Stimulated activated naive CD8-positive, alpha-beta T cell treated with anti-CD3 and anti-CD28 coated beads, Interleukin-15, amount 100 ng/mL, for 72 hours (primary cell): ENCODE measurements at regions not wholly inside any gene's neighbourhood (a gene's known extent, or its start where the extent isn't known, plus 50 kb on each side); places are given as distances from the start of the nearest gene placed in this dataset.
"Not testable (repeated sequence)": the region's sequence is repeated elsewhere in the genome, so short reads cannot be mapped to it uniquely, and the experiment has no call there.

ENCODE experiments used
- ATAC-seq: fragments of 150-1000 bp; cut with Tn5 transposase; 2 replicates; pipeline ENCODE4 v1.10.0; 2021; ENCODE audit warnings: mild to moderate bottlenecking, moderate library complexity
- DNase-seq, 2 donors: peaks; one replicate each; pipeline ENCODE4 v3.0.0; 2021 to 2022
- H3K27ac Mint-ChIP-seq, 2 donors: one replicate each; pipeline ENCODE4 v1.8.0; 2022; ENCODE audit warnings: mild to moderate bottlenecking in 2 of 2, mixed read lengths in 2 of 2, moderate library complexity in 2 of 2
- H3K27me3 Mint-ChIP-seq: one replicate; pipeline ENCODE4 v1.8.0; 2022; ENCODE audit warnings: mixed read lengths
- H3K4me1 Mint-ChIP-seq: one replicate; pipeline ENCODE4 v1.8.0; 2022; ENCODE audit warnings: mild to moderate bottlenecking, mixed read lengths
- H3K4me3 Mint-ChIP-seq, 2 donors: one replicate each; pipeline ENCODE4 v1.8.0; 2022; ENCODE audit warnings: mild to moderate bottlenecking in 2 of 2, mixed read lengths in 2 of 2, moderate library complexity in 1 of 2
- H3K9me3 Mint-ChIP-seq, 2 donors: one replicate each; pipeline ENCODE4 v1.8.0; 2022; ENCODE audit warnings: mixed read lengths in 2 of 2

- Mint-ChIP-seq H3K27me3 (no peaks in the 10 kb centered on the region), H3K4me1 (no peaks in the 10 kb centered on the region), H3K27ac (no peak overlapping the region), H3K4me3 (no peak overlapping the region), H3K9me3 (peaks cover 0 to 9% of the 10 kb centered on the region in 2 donors)
- ATAC-seq (no peak), DNase-seq (no peak)
These were observed 229.3 kb upstream of the ZSWIM2 start for GRCh38 chr2:187078297-187078696.

GRCh38 chr2:187075671-187076070 lies 226.7 kb upstream of the ZSWIM2 start:
- no peak for DNase-seq
- Mint-ChIP-seq H3K27ac (no peak overlapping the region), H3K9me3 (peaks cover 0 to 5% of the 10 kb centered on the region in 2 donors), H3K4me3 (no peak overlapping the region), H3K27me3 (no peaks in the 10 kb centered on the region), H3K4me1 (no peaks in the 10 kb centered on the region)
- no peak for ATAC-seq

GRCh38 chr2:187075199-187075635 lies 226.2 kb upstream of the ZSWIM2 start:
- no peaks in the 10 kb centered on the region for H3K27me3 Mint-ChIP-seq
- H3K9me3 Mint-ChIP-seq: peaks cover 0 to 5% of the 10 kb centered on the region in 2 donors
- no peak overlapping the region for H3K4me3 Mint-ChIP-seq
- no peaks in the 10 kb centered on the region for H3K4me1 Mint-ChIP-seq
- DNase-seq (no peak), ATAC-seq (no peak)
- H3K27ac Mint-ChIP-seq: no peak overlapping the region

- no peaks in the 10 kb centered on the region for H3K4me1 Mint-ChIP-seq
- H3K27me3 Mint-ChIP-seq: no peaks in the 10 kb centered on the region
- no peak overlapping the region for H3K27ac Mint-ChIP-seq
- ATAC-seq (no peak), DNase-seq (no peak)
- H3K9me3 Mint-ChIP-seq: peaks cover 0 to 8% of the 10 kb centered on the region in 2 donors
- no peak overlapping the region for H3K4me3 Mint-ChIP-seq
These were observed 209.2 kb upstream of the ZSWIM2 start for GRCh38 chr2:187058198-187058597.

- peaks cover 0 to 8% of the 10 kb centered on the region in 2 donors for H3K9me3 Mint-ChIP-seq
- H3K4me1 Mint-ChIP-seq: no peaks in the 10 kb centered on the region
- DNase-seq (no peak), ATAC-seq (no peak)
- H3K27ac Mint-ChIP-seq: no peak overlapping the region
- H3K27me3 Mint-ChIP-seq: no peaks in the 10 kb centered on the region
- no peak overlapping the region for H3K4me3 Mint-ChIP-seq
These were observed 208.5 kb upstream of the ZSWIM2 start for GRCh38 chr2:187057466-187057865.

- Mint-ChIP-seq H3K4me1 (peaks cover under 1% of the 10 kb centered on the region), H3K4me3 (no peak overlapping the region), H3K27me3 (no peaks in the 10 kb centered on the region), H3K9me3 (peaks cover 0 to 8% of the 10 kb centered on the region in 2 donors), H3K27ac (no peak overlapping the region)
- no peak for ATAC-seq
- no peak for DNase-seq
These were observed 207.7 kb upstream of the ZSWIM2 start for GRCh38 chr2:187056416-187057334.

GRCh38 chr2:187055463-187055862 lies 206.5 kb upstream of the ZSWIM2 start:
- Mint-ChIP-seq H3K4me1 (peaks cover 9% of the 10 kb centered on the region), H3K9me3 (peaks cover 7 to 8% of the 10 kb centered on the region in 2 donors), H3K27ac (no peak overlapping the region), H3K4me3 (no peak overlapping the region), H3K27me3 (no peaks in the 10 kb centered on the region)
- DNase-seq (no peak), ATAC-seq (no peak)

- Mint-ChIP-seq H3K27ac (no peak overlapping the region), H3K4me3 (no peak overlapping the region), H3K9me3 (peaks cover 7 to 8% of the 10 kb centered on the region in 2 donors), H3K27me3 (no peaks in the 10 kb centered on the region), H3K4me1 (peaks cover 9% of the 10 kb centered on the region)
- ATAC-seq (no peak), DNase-seq (no peak)
These were observed 205.7 kb upstream of the ZSWIM2 start for GRCh38 chr2:187054501-187055319.

GRCh38 chr2:187051350-187051749 lies 202.4 kb upstream of the ZSWIM2 start:
- peaks cover 9% of the 10 kb centered on the region for H3K4me1 Mint-ChIP-seq
- ATAC-seq (no peak), DNase-seq (no peak)
- no peaks in the 10 kb centered on the region for H3K27me3 Mint-ChIP-seq
- no peak overlapping the region for H3K27ac Mint-ChIP-seq
- H3K9me3 Mint-ChIP-seq: peaks cover 7 to 14% of the 10 kb centered on the region in 2 donors
- no peak overlapping the region for H3K4me3 Mint-ChIP-seq

- Mint-ChIP-seq H3K9me3 (peaks cover 7 to 14% of the 10 kb centered on the region in 2 donors), H3K4me3 (no peak overlapping the region), H3K27ac (no peak overlapping the region), H3K4me1 (peaks cover 9% of the 10 kb centered on the region), H3K27me3 (no peaks in the 10 kb centered on the region)
- ATAC-seq: no peak
- no peak for DNase-seq
These were observed 201.5 kb upstream of the ZSWIM2 start for GRCh38 chr2:187050409-187050998.

GRCh38 chr2:187037310-187037709 lies 188.3 kb upstream of the ZSWIM2 start:
- ATAC-seq (no peak), DNase-seq (no peak)
- Mint-ChIP-seq H3K27me3 (no peaks in the 10 kb centered on the region), H3K4me1 (no peaks in the 10 kb centered on the region), H3K4me3 (no peak overlapping the region), H3K27ac (no peak overlapping the region), H3K9me3 (no peaks in the 10 kb centered on the region)

GRCh38 chr2:187034434-187034833 lies 185.5 kb upstream of the ZSWIM2 start:
- ATAC-seq (no peak), DNase-seq (no peak)
- Mint-ChIP-seq H3K27me3 (no peaks in the 10 kb centered on the region), H3K27ac (no peak overlapping the region), H3K4me3 (no peak overlapping the region), H3K4me1 (no peaks in the 10 kb centered on the region), H3K9me3 (peaks cover 0 to under 1% of the 10 kb centered on the region in 2 donors)

- peaks cover 20 to 58% of the 10 kb centered on the region in 2 donors for H3K9me3 Mint-ChIP-seq
- no peak overlapping the region for H3K27ac Mint-ChIP-seq
- no peak for ATAC-seq
- H3K27me3 Mint-ChIP-seq: no peaks in the 10 kb centered on the region
- H3K4me1 Mint-ChIP-seq: no peaks in the 10 kb centered on the region
- DNase-seq: no peak
- no peak overlapping the region for H3K4me3 Mint-ChIP-seq
These were observed 175.8 kb upstream of the ZSWIM2 start for GRCh38 chr2:187024739-187025138.

GRCh38 chr2:187023996-187024395 lies 175.0 kb upstream of the ZSWIM2 start:
- not testable (repeated sequence) for H3K27me3 Mint-ChIP-seq, ATAC-seq, DNase-seq, H3K4me3 Mint-ChIP-seq, H3K27ac Mint-ChIP-seq, H3K4me1 Mint-ChIP-seq
- H3K9me3 Mint-ChIP-seq: peaks cover 17 to 54% of the 10 kb centered on the region in 2 donors

- Mint-ChIP-seq H3K27ac (no peak overlapping the region), H3K4me1 (no peaks in the 10 kb centered on the region), H3K27me3 (no peaks in the 10 kb centered on the region), H3K9me3 (peaks cover 0 to 7% of the 10 kb centered on the region in 2 donors), H3K4me3 (no peak overlapping the region)
- no peak for DNase-seq
- ATAC-seq: no peak
These were observed 168.5 kb upstream of the ZSWIM2 start for GRCh38 chr2:187017438-187017837.
